WTC11 (cell line): ENCODE measurements at regions not wholly inside any gene's neighbourhood (a gene's known extent, or its start where the extent isn't known, plus 50 kb on each side); places are given as distances from the start of the nearest gene placed in this dataset.

Source experiments
- ATAC-seq: fragments of 200-7000 bp; cut with Tn5 transposase; 2 replicates; pipeline ENCODE4 v1.10.0; 2021; ENCODE audit warnings: mild to moderate bottlenecking, moderate library complexity
- CTCF ChIA-PET: fragments of 300-600 bp; sonication (Branson Sonifier 250); formaldehyde crosslinking; loops from one replicate; lab custom pipeline; 2021; ENCODE audit warnings: antibody characterized with exemption; lab: Charles Lee
- POLR2A ChIA-PET: fragments of 350-600 bp; sonication (Branson Sonifier 250); formaldehyde crosslinking; loops from one replicate; lab custom pipeline; 2021; ENCODE audit warnings: antibody characterized with exemption; lab: Charles Lee
- DNase-seq: peaks from one replicate; pipeline ENCODE4 v3.0.0; 2021; ENCODE audit warnings: low spot score
- H3K27ac Mint-ChIP-seq: 2 replicates; pipeline ENCODE4 v1.8.0; 2021; ENCODE audit warnings: mixed read lengths
- H3K27me3 Mint-ChIP-seq: 2 replicates; pipeline ENCODE4 v1.8.0; 2021; ENCODE audit warnings: low read depth, mild to moderate bottlenecking, moderate library complexity, mixed read lengths
- H3K36me3 Mint-ChIP-seq: 2 replicates; pipeline ENCODE4 v1.8.0; 2021; ENCODE audit warnings: mixed read lengths
- H3K4me1 Mint-ChIP-seq: 2 replicates; pipeline ENCODE4 v1.8.0; 2022; ENCODE audit warnings: mixed read lengths
- H3K4me3 Mint-ChIP-seq: 2 replicates; pipeline ENCODE4 v1.8.0; 2021; ENCODE audit warnings: mild to moderate bottlenecking, moderate library complexity, mixed read lengths
- H3K9me3 Mint-ChIP-seq: 2 replicates; pipeline ENCODE4 v1.8.0; 2021; ENCODE audit warnings: mixed read lengths
- CREM ChIP-seq: sonication (generic); formaldehyde crosslinking; IDR thresholded peaks from 2 replicates; pipeline ENCODE4 v1.8.1; 2022; ENCODE audit warnings: mild to moderate bottlenecking, missing genetic modification reagents, moderate library complexity
- E2F4 ChIP-seq: sonication (generic); formaldehyde crosslinking; IDR thresholded peaks from 2 replicates; pipeline ENCODE4 v1.8.1; 2022; ENCODE audit warnings: low read depth, mild to moderate bottlenecking, moderate library complexity, missing genetic modification reagents, borderline replicate concordance
- FOXP4 ChIP-seq: sonication (generic); formaldehyde crosslinking; IDR thresholded peaks from 2 replicates; pipeline ENCODE4 v1.8.0; 2022; ENCODE audit warnings: mild to moderate bottlenecking, missing genetic modification reagents
- GABPB1 ChIP-seq: sonication (generic); formaldehyde crosslinking; IDR thresholded peaks from 2 replicates; pipeline ENCODE4 v1.8.1; 2023; ENCODE audit warnings: mild to moderate bottlenecking, missing genetic modification reagents
- NFE2L1 ChIP-seq: sonication (generic); formaldehyde crosslinking; IDR thresholded peaks from 2 replicates; pipeline ENCODE4 v1.8.1; 2023; ENCODE audit warnings: missing genetic modification reagents
- TCF7 ChIP-seq: sonication (generic); formaldehyde crosslinking; IDR thresholded peaks from 2 replicates; pipeline ENCODE4 v1.8.0; 2022; ENCODE audit warnings: mild to moderate bottlenecking, low read depth, missing genetic modification reagents, moderate library complexity
- TP53 ChIP-seq: sonication (generic); formaldehyde crosslinking; IDR thresholded peaks from 2 replicates; pipeline ENCODE4 v1.8.1; 2023; ENCODE audit warnings: mild to moderate bottlenecking, missing genetic modification reagents
- USF2 ChIP-seq: sonication (generic); formaldehyde crosslinking; IDR thresholded peaks from 2 replicates; pipeline ENCODE4 v1.8.1; 2023; ENCODE audit warnings: mild to moderate bottlenecking, missing genetic modification reagents, moderate library complexity
- ZNF512 ChIP-seq: sonication (generic); formaldehyde crosslinking; IDR thresholded peaks from 2 replicates; pipeline ENCODE4 v1.8.1; 2022; ENCODE audit warnings: missing genetic modification reagents, borderline replicate concordance
- TF ChIP-seq, protein P1 (sequence below): fragments of 250-450 bp; sonication (Bioruptor Pico); IDR thresholded peaks from 2 replicates; pipeline ENCODE4 v1.9.0; 2021; ENCODE audit warnings: mild to moderate bottlenecking
- TF ChIP-seq, protein P2 (sequence below): sonication (generic); formaldehyde crosslinking; conservative IDR thresholded peaks from 2 replicates; pipeline ENCODE4 v1.8.1; 2023; ENCODE audit warnings: mild to moderate bottlenecking, low read depth, missing genetic modification reagents, moderate library complexity
- TF ChIP-seq, protein P3 (sequence below): sonication (generic); formaldehyde crosslinking; IDR thresholded peaks from 2 replicates; pipeline ENCODE4 v1.8.1; 2023; ENCODE audit warnings: mild to moderate bottlenecking, missing genetic modification reagents
- TF ChIP-seq, protein P4 (sequence below): fragments of 250-450 bp; sonication (Bioruptor Pico); conservative IDR thresholded peaks from 2 replicates; pipeline ENCODE4 v1.9.0; 2021; ENCODE audit warnings: mild to moderate bottlenecking

DNA sequence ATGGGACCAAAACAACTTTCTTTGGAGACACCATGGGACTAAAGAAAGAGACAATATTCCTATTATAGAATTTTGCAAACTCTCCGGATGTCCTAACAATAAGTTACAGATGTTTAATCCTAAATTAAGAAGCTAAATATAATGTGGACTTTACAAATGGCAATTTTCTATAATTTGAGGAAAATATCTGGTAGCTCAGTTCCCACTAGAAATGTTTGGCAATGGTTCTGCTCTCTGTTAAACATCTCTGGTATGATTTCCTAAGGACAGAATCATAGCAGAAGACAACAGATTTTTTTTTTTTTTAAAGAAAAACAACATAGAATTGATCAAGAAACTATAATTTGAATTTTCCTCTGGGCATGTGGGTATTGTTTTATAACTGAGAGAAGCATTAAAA is 232.8 kb downstream of the ENC1 start (continued):
- TF ChIP-seq, protein P1, sequence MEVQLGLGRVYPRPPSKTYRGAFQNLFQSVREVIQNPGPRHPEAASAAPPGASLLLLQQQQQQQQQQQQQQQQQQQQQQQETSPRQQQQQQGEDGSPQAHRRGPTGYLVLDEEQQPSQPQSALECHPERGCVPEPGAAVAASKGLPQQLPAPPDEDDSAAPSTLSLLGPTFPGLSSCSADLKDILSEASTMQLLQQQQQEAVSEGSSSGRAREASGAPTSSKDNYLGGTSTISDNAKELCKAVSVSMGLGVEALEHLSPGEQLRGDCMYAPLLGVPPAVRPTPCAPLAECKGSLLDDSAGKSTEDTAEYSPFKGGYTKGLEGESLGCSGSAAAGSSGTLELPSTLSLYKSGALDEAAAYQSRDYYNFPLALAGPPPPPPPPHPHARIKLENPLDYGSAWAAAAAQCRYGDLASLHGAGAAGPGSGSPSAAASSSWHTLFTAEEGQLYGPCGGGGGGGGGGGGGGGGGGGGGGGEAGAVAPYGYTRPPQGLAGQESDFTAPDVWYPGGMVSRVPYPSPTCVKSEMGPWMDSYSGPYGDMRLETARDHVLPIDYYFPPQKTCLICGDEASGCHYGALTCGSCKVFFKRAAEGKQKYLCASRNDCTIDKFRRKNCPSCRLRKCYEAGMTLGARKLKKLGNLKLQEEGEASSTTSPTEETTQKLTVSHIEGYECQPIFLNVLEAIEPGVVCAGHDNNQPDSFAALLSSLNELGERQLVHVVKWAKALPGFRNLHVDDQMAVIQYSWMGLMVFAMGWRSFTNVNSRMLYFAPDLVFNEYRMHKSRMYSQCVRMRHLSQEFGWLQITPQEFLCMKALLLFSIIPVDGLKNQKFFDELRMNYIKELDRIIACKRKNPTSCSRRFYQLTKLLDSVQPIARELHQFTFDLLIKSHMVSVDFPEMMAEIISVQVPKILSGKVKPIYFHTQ (CRISPR knock-in tag) = no peak
- TF ChIP-seq TCF7 (CRISPR knock-in tag) (no peak), USF2 (no peak)

DNA sequence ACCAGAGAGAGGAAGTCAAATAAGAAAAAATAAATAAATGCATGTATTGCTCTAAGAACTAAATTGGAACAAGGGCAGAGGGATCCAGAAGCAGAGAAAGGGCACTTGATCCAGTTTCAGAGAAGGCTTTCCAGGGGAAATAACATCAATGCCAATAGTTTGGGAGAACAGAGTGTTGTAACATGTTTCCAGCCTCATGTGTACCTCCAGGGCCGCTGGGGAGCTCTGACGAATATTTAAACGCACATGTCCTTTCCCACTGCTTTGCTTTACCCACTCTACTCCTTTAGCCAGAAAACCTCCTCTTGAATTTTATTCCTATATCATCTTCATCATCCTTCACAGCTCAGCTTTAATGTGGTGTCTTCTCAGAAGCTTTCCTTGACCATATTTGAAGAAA is 233.7 kb downstream of the ENC1 start:
- no peaks in the 10 kb centered on the region for H3K27me3 Mint-ChIP-seq
- CTCF ChIA-PET = interaction anchor here (0.6 to 1.2 kb wide), 4 partner anchors 18 to 234 kb away, joined by 3 to 4 read pairs (median 4); partner anchors contain the start of gene ENC1
- peaks cover 5% of the 10 kb centered on the region for H3K4me1 Mint-ChIP-seq
- POLR2A ChIA-PET = no interaction called here
- TF ChIP-seq FOXP4 (no peak), NFE2L1 (no peak), ZNF512 (CRISPR knock-in tag) (no peak), CREM (CRISPR knock-in tag) (no peak), GABPB1 (CRISPR knock-in tag) (no peak), E2F4 (no peak), TP53 (CRISPR knock-in tag) (no peak)
- TF ChIP-seq, protein P2, sequence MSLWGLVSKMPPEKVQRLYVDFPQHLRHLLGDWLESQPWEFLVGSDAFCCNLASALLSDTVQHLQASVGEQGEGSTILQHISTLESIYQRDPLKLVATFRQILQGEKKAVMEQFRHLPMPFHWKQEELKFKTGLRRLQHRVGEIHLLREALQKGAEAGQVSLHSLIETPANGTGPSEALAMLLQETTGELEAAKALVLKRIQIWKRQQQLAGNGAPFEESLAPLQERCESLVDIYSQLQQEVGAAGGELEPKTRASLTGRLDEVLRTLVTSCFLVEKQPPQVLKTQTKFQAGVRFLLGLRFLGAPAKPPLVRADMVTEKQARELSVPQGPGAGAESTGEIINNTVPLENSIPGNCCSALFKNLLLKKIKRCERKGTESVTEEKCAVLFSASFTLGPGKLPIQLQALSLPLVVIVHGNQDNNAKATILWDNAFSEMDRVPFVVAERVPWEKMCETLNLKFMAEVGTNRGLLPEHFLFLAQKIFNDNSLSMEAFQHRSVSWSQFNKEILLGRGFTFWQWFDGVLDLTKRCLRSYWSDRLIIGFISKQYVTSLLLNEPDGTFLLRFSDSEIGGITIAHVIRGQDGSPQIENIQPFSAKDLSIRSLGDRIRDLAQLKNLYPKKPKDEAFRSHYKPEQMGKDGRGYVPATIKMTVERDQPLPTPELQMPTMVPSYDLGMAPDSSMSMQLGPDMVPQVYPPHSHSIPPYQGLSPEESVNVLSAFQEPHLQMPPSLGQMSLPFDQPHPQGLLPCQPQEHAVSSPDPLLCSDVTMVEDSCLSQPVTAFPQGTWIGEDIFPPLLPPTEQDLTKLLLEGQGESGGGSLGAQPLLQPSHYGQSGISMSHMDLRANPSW (CRISPR knock-in tag) = no peak
- TF ChIP-seq, protein P3, sequence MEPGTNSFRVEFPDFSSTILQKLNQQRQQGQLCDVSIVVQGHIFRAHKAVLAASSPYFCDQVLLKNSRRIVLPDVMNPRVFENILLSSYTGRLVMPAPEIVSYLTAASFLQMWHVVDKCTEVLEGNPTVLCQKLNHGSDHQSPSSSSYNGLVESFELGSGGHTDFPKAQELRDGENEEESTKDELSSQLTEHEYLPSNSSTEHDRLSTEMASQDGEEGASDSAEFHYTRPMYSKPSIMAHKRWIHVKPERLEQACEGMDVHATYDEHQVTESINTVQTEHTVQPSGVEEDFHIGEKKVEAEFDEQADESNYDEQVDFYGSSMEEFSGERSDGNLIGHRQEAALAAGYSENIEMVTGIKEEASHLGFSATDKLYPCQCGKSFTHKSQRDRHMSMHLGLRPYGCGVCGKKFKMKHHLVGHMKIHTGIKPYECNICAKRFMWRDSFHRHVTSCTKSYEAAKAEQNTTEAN (CRISPR knock-in tag) = no peak
- TF ChIP-seq, protein P4, sequence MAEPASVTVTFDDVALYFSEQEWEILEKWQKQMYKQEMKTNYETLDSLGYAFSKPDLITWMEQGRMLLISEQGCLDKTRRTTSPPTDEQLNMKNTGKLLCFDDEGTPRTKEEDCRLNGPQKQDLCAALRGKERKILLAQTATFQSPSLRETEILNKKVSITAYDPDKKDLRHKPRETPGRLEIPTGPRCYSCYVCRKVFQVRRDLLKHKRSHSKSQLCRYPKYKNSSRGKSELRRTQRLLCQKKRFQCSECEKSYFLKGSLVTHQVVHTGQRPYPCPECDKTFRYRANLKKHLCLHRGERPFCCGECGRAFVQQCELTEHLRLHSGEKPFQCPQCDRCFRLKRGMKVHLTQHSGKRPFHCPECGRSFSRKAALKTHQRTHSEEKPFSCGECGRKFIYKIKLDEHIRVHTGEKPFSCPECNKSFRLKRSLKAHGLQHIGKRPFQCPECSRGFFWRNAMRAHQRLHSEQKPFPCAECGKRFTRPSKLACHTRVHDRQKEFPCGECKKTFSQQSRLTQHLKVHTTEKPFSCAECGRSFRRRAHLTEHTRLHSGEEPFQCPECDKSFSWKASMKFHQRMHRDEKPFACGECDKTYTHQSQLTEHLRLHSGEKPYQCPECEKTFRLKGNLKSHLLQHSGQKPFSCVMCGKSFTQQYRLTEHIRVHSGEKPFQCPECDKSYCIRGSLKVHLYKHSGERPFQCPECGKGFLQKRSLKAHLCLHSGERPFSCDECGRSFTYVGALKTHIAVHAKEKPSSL (CRISPR knock-in tag) = no peak
- ATAC-seq = no peak
- no peak for DNase-seq
- no peaks in the 10 kb centered on the region for H3K9me3 Mint-ChIP-seq
- H3K4me3 Mint-ChIP-seq = no peak overlapping the region
- H3K27ac Mint-ChIP-seq = no peak overlapping the region
- no peaks in the 10 kb centered on the region for H3K36me3 Mint-ChIP-seq
